Bronchial epithelial cell (primary cell): ENCODE measurements at regions not wholly inside any gene's neighbourhood (a gene's known extent, or its start where the extent isn't known, plus 50 kb on each side); places are given as distances from the start of the nearest gene placed in this dataset.
A peak's percentile ranks its signal among the peaks of the same experiment; 100 is the strongest.

Experiments
- DNase-seq: peaks from one replicate; pipeline ENCODE4 v3.0.0-alpha.2; 2010; ENCODE audit warnings: low read depth
- FAIRE-seq: peaks from 2 replicates; lab custom pipeline; 2011; peaks lifted over from hg19 to GRCh38; lab: Jason Lieb, UNC
- H3K27me3 ChIP-seq: 2 replicates; pipeline ENCODE4 v1.5.1; 2011; ENCODE audit warnings: low read length; ENCODE audit not compliant: control insufficient read depth, insufficient read depth
- H3K36me3 ChIP-seq: 2 replicates; pipeline ENCODE4 v1.5.1; 2011; ENCODE audit warnings: low read length; ENCODE audit not compliant: control insufficient read depth, insufficient read depth
- H3K4me3 ChIP-seq: 2 replicates; pipeline ENCODE4 v1.5.1; 2011; ENCODE audit warnings: mild to moderate bottlenecking, low read depth, low read length, control low read depth
- CTCF ChIP-seq: IDR thresholded peaks from 2 replicates; pipeline ENCODE4 v1.5.1; 2011; ENCODE audit warnings: mild to moderate bottlenecking, moderate library complexity, low read length, control low read depth, inconsistent platforms; ENCODE audit not compliant: insufficient read depth, severe bottlenecking

GRCh38 chr1:112318698-112319370 is 77.2 kb upstream of the CTTNBP2NL start:
- TF ChIP-seq CTCF, result no peak
- no peaks in the 10 kb centered on the region for H3K36me3 ChIP-seq
- FAIRE-seq (no peak), DNase-seq (no peak)
- H3K4me3 ChIP-seq, result no peak overlapping the region
- no peaks in the 10 kb centered on the region for H3K27me3 ChIP-seq

- TF ChIP-seq CTCF, result no peak
These were observed 76.5 kb upstream of the CTTNBP2NL start for GRCh38 chr1:112319371-112320040.

GRCh38 chr1:112320058-112320457 is 76.0 kb upstream of the CTTNBP2NL start:
- DNase-seq (peak; percentile 14), FAIRE-seq (no peak)
- H3K4me3 ChIP-seq, result peak overlapping the region; percentile 16
- H3K36me3 ChIP-seq, result no peaks in the 10 kb centered on the region
- no peak for TF ChIP-seq CTCF
- no peaks in the 10 kb centered on the region for H3K27me3 ChIP-seq

More at GRCh38 chr1:112319371-112320040, 76.5 kb upstream of the CTTNBP2NL start:
- Histone ChIP-seq H3K27me3 (no peaks in the 10 kb centered on the region), H3K36me3 (no peaks in the 10 kb centered on the region), H3K4me3 (peak overlapping the region; percentile 16)
- FAIRE-seq, result peak; percentile 7
- DNase-seq, result peak; percentile 91

GRCh38 chr1:112322018-112322417 is 74.0 kb upstream of the CTTNBP2NL start:
- FAIRE-seq (no peak), DNase-seq (no peak)
- no peak for TF ChIP-seq CTCF
- no peaks in the 10 kb centered on the region for H3K27me3 ChIP-seq
- H3K4me3 ChIP-seq, result no peak overlapping the region
- no peaks in the 10 kb centered on the region for H3K36me3 ChIP-seq

- no peaks in the 10 kb centered on the region for H3K36me3 ChIP-seq
- FAIRE-seq, result no peak
- no peak overlapping the region for H3K4me3 ChIP-seq
- no peaks in the 10 kb centered on the region for H3K27me3 ChIP-seq
- DNase-seq, result no peak
- no peak for TF ChIP-seq CTCF
These were observed 72.9 kb upstream of the CTTNBP2NL start for GRCh38 chr1:112322983-112323678.
